Neural crest cell (in vitro differentiated cells): ENCODE measurements at regions not wholly inside any gene's neighbourhood (a gene's known extent, or its start where the extent isn't known, plus 50 kb on each side); places are given as distances from the start of the nearest gene placed in this dataset.
"Not testable (repeated sequence)": the region's sequence is repeated elsewhere in the genome, so short reads cannot be mapped to it uniquely, and the experiment has no call there.

Experiments
- DNase-seq: peaks from one replicate; pipeline ENCODE4 v3.0.0; 2021; ENCODE audit warnings: low read depth, mixed read lengths, low spot score
- H3K27ac Mint-ChIP-seq: one replicate; pipeline ENCODE4 v1.8.0; 2021; ENCODE audit warnings: mild to moderate bottlenecking, mixed read lengths; ENCODE audit not compliant: unreplicated experiment
- H3K27me3 Mint-ChIP-seq: 2 replicates; pipeline ENCODE4 v1.8.0; 2021; ENCODE audit warnings: low read depth, mild to moderate bottlenecking, mixed read lengths
- H3K36me3 Mint-ChIP-seq: 2 replicates; pipeline ENCODE4 v1.8.0; 2021; ENCODE audit warnings: low read depth, mild to moderate bottlenecking, mixed read lengths
- H3K4me1 Mint-ChIP-seq: 2 replicates; pipeline ENCODE4 v1.8.0; 2021; ENCODE audit warnings: mixed read lengths
- H3K4me3 Mint-ChIP-seq: one replicate; pipeline ENCODE4 v1.8.0; 2021; ENCODE audit warnings: mild to moderate bottlenecking, mixed read lengths
- H3K9me3 Mint-ChIP-seq: 2 replicates; pipeline ENCODE4 v1.8.0; 2021; ENCODE audit warnings: mixed read lengths
- CTCF ChIP-seq: fragments of 200-600 bp; sonication (generic); conservative IDR thresholded peaks from 2 replicates; pipeline ENCODE4 v1.5.0; 2021; ENCODE audit warnings: antibody characterized with exemption, mild to moderate bottlenecking

GRCh38 chr5:163747586-163747985, 242.2 kb downstream of the MAT2B start:
- TF ChIP-seq CTCF = no peak
- no peak for DNase-seq
- H3K27me3 Mint-ChIP-seq = peaks cover 6% of the 10 kb centered on the region
- H3K27ac Mint-ChIP-seq = no peak overlapping the region
- H3K4me1 Mint-ChIP-seq = no peaks in the 10 kb centered on the region
- no peaks in the 10 kb centered on the region for H3K36me3 Mint-ChIP-seq
- H3K4me3 Mint-ChIP-seq = no peak overlapping the region
- H3K9me3 Mint-ChIP-seq = peaks cover 9% of the 10 kb centered on the region

DNA sequence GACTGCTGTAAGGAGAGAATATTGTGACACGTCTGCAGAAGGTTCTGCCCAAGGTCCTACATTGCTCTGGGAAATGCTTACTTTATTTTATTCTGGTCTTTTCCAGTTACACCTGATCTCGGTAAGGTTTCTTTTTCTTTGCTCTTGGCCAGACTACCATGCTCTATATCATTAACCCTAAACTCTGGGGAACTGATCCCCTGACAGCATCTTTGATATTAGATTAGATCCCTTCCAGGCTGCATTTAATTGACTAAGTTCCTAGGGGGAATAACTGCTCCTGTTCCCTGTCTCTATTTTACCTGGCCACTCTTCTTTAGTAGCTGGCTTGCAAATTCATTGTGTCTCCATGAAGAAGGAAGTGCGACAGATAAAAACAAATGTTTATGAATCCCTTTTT, 243.5 kb downstream of the MAT2B start:
- H3K27me3 Mint-ChIP-seq = peaks cover 11% of the 10 kb centered on the region
- DNase-seq = no peak
- no peak overlapping the region for H3K27ac Mint-ChIP-seq
- H3K9me3 Mint-ChIP-seq = peaks cover 9% of the 10 kb centered on the region
- no peaks in the 10 kb centered on the region for H3K4me1 Mint-ChIP-seq
- H3K4me3 Mint-ChIP-seq = no peak overlapping the region
- no peak for TF ChIP-seq CTCF
- H3K36me3 Mint-ChIP-seq = no peaks in the 10 kb centered on the region

- H3K27ac Mint-ChIP-seq, H3K9me3 Mint-ChIP-seq, DNase-seq, H3K4me1 Mint-ChIP-seq, H3K4me3 Mint-ChIP-seq, H3K36me3 Mint-ChIP-seq: not testable (repeated sequence)
- H3K27me3 Mint-ChIP-seq = peaks cover 18% of the 10 kb centered on the region
Observed at GRCh38 chr5:163750415-163750814, 245.0 kb downstream of the MAT2B start.

DNA sequence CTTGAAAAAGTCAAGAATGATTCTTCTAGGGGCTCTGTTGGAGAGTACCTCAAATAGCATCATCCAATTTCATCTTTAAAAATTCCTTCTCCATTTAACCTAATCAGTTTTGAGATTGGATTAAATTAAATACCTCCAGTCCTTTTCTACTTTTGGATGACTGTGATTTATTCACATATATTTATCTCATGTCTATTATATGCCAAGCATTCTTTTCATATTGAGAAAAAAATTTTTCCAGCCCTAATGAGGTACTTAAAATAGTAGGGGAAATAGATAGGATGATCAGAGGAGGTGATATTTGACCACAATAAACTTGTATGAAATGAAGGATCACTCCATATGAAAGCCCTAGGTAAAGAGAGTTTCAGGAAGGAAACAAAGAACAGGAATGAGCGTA, 250.1 kb downstream of the MAT2B start:
- H3K4me1 Mint-ChIP-seq = no peaks in the 10 kb centered on the region
- no peak for DNase-seq
- H3K27me3 Mint-ChIP-seq = peaks cover 19% of the 10 kb centered on the region
- no peak overlapping the region for H3K4me3 Mint-ChIP-seq
- no peaks in the 10 kb centered on the region for H3K36me3 Mint-ChIP-seq
- peaks cover 4% of the 10 kb centered on the region for H3K9me3 Mint-ChIP-seq
- no peak overlapping the region for H3K27ac Mint-ChIP-seq
- TF ChIP-seq CTCF = no peak

DNA sequence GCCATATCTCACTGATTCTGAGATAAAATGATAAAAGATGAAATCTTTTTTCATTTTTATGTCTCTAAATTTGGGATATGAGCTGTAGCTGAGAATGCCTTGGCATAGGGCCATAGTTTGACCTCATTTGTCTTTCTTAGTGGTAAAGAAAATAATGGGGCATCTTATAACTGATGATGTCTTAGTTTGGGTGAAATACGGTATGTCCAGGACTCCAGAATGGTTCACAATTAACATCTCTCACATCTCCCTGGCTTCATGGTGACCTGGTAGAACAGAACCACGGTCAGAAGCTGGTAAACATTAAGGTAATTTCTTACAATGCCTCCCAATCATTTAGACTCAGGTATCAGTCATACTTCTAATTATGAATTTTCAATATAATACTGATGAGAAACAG, 250.8 kb downstream of the MAT2B start:
- H3K27ac Mint-ChIP-seq = no peak overlapping the region
- no peak for TF ChIP-seq CTCF
- H3K9me3 Mint-ChIP-seq = peaks cover 2% of the 10 kb centered on the region
- no peak overlapping the region for H3K4me3 Mint-ChIP-seq
- H3K27me3 Mint-ChIP-seq = peaks cover 21% of the 10 kb centered on the region
- no peaks in the 10 kb centered on the region for H3K36me3 Mint-ChIP-seq
- no peak for DNase-seq
- no peaks in the 10 kb centered on the region for H3K4me1 Mint-ChIP-seq

DNA sequence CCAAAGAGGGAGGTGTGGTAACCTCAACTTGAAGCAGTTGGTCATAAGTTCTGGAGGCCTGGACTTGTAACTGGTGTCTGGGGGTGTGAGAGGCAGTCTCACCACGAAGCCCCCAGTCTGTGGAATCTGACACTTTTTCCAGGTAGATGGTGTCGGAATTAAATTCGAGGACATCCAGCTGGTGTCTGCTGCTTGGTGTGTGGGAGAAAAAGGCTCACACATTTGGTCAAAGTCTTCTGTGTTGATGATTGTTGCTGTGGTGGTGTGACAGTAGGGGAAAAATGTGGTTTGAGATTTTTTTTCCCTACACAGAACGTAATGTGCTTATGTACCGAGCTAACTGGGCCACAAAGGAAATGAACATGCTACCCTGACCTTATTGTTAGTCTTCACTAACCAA, 251.9 kb downstream of the MAT2B start:
- no peak overlapping the region for H3K4me3 Mint-ChIP-seq
- no peaks in the 10 kb centered on the region for H3K9me3 Mint-ChIP-seq
- no peak for DNase-seq
- TF ChIP-seq CTCF = no peak
- peaks cover 23% of the 10 kb centered on the region for H3K27me3 Mint-ChIP-seq
- H3K4me1 Mint-ChIP-seq = no peaks in the 10 kb centered on the region
- H3K27ac Mint-ChIP-seq = no peak overlapping the region
- no peaks in the 10 kb centered on the region for H3K36me3 Mint-ChIP-seq
